DND-41 (cell line): ENCODE measurements at regions not wholly inside any gene's neighbourhood (a gene's known extent, or its start where the extent isn't known, plus 50 kb on each side); places are given as distances from the start of the nearest gene placed in this dataset.

Experiments used
- ATAC-seq: fragments of 200-7000 bp; cut with Tn5 transposase; 3 replicates; pipeline ENCODE4 v1.9.1; 2021; ENCODE audit warnings: low read depth; ENCODE audit not compliant: insufficient read depth
- DNase-seq: peaks from one replicate; pipeline ENCODE4 v3.0.0-alpha.2; 2020
- H2AFZ ChIP-seq: 2 replicates; pipeline ENCODE4 v1.6.0; 2012; ENCODE audit warnings: low read depth, low read length
- H3K27ac ChIP-seq: 2 replicates; pipeline ENCODE4 v1.5.1; 2012; ENCODE audit warnings: low read length, inconsistent platforms
- H3K27me3 ChIP-seq: fragments of 200-600 bp; sonication (generic); 2 replicates; pipeline ENCODE4 v1.6.0; 2012; ENCODE audit warnings: low read length, mild to moderate bottlenecking, inconsistent platforms; ENCODE audit not compliant: insufficient read depth, poor library complexity
- H3K36me3 ChIP-seq: 2 replicates; pipeline ENCODE4 v1.5.1; 2012; ENCODE audit warnings: low read length, inconsistent platforms; ENCODE audit not compliant: insufficient read depth
- H3K4me1 ChIP-seq: 2 replicates; pipeline ENCODE4 v1.5.1; 2012; ENCODE audit warnings: mild to moderate bottlenecking, low read length; ENCODE audit not compliant: insufficient read depth
- H3K4me2 ChIP-seq: 2 replicates; pipeline ENCODE4 v1.6.0; 2012; ENCODE audit warnings: mild to moderate bottlenecking, moderate library complexity, low read length, inconsistent platforms; ENCODE audit not compliant: insufficient read depth
- H3K4me3 ChIP-seq, 2 experiments: fragments of 200-600 bp in 1 of 2; shearing (Covaris generic) in 1 of 2; 2 replicates each; pipeline ENCODE4 v1.5.1; 2012 to 2016; ENCODE audit warnings: inconsistent platforms in 2 of 2, low read length in 2 of 2, mild to moderate bottlenecking in 2 of 2, low read depth in 1 of 2, moderate library complexity in 1 of 2
- H3K79me2 ChIP-seq: 2 replicates; pipeline ENCODE4 v1.6.0; 2012; ENCODE audit warnings: low read length, inconsistent platforms; ENCODE audit not compliant: insufficient read depth
- H3K9ac ChIP-seq: 2 replicates; pipeline ENCODE4 v1.6.0; 2012; ENCODE audit warnings: low read depth, mild to moderate bottlenecking, inconsistent platforms, low read length, moderate library complexity
- H3K9me3 ChIP-seq: 2 replicates; pipeline ENCODE4 v1.5.1; 2012; ENCODE audit warnings: low read length, moderate library complexity, mild to moderate bottlenecking, inconsistent platforms; ENCODE audit not compliant: insufficient read depth, severe bottlenecking
- H4K20me1 ChIP-seq: 2 replicates; pipeline ENCODE4 v1.6.0; 2012; ENCODE audit warnings: low read length; ENCODE audit not compliant: insufficient read depth
- EZH2 ChIP-seq: IDR thresholded peaks from 3 replicates; pipeline ENCODE4 v1.6.1; 2012; ENCODE audit warnings: borderline replicate concordance, low read depth, mild to moderate bottlenecking, moderate library complexity, low read length, inconsistent platforms; ENCODE audit not compliant: severe bottlenecking
- TF ChIP-seq, protein P1 (sequence below): IDR thresholded peaks from 2 replicates; pipeline ENCODE4 v1.5.1; 2012; ENCODE audit warnings: borderline replicate concordance, low read length, moderate library complexity, mild to moderate bottlenecking; ENCODE audit not compliant: poor library complexity, severe bottlenecking; ENCODE audit errors: extremely low read depth

DNA sequence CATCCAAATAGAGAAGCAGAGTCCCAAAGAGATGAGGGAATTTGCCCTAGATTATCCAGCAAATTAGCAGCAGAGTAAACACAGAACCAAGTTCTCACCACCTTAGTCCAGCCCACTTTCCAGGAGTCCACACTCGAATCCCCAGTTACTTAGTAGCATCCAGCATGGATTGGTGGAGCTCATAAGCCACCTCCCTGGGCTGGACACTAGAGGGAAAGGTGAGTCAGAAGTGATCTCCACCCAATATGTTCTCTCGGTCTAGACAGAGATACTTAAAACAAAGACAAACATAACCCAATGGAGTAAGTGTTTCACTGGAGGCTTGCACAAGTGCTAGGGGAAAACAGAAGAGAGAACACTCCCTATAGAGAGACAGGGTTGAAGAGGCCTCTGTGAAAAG is 105.1 kb upstream of the CPEB2 start:
- H3K9me3 ChIP-seq: no peaks in the 10 kb centered on the region
- H3K4me1 ChIP-seq: no peaks in the 10 kb centered on the region
- H3K9ac ChIP-seq: no peak overlapping the region
- no peak overlapping the region for H3K4me3 ChIP-seq
- H3K36me3 ChIP-seq: no peaks in the 10 kb centered on the region
- no peak overlapping the region for H2AFZ ChIP-seq
- H3K79me2 ChIP-seq: no peaks in the 10 kb centered on the region
- no peak overlapping the region for H3K27ac ChIP-seq
- TF ChIP-seq EZH2: no peak
- TF ChIP-seq, protein P1, sequence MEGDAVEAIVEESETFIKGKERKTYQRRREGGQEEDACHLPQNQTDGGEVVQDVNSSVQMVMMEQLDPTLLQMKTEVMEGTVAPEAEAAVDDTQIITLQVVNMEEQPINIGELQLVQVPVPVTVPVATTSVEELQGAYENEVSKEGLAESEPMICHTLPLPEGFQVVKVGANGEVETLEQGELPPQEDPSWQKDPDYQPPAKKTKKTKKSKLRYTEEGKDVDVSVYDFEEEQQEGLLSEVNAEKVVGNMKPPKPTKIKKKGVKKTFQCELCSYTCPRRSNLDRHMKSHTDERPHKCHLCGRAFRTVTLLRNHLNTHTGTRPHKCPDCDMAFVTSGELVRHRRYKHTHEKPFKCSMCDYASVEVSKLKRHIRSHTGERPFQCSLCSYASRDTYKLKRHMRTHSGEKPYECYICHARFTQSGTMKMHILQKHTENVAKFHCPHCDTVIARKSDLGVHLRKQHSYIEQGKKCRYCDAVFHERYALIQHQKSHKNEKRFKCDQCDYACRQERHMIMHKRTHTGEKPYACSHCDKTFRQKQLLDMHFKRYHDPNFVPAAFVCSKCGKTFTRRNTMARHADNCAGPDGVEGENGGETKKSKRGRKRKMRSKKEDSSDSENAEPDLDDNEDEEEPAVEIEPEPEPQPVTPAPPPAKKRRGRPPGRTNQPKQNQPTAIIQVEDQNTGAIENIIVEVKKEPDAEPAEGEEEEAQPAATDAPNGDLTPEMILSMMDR: no peak
- H4K20me1 ChIP-seq: no peaks in the 10 kb centered on the region
- no peak for ATAC-seq
- H3K4me2 ChIP-seq: no peak overlapping the region
- DNase-seq: no peak
- no peaks in the 10 kb centered on the region for H3K27me3 ChIP-seq

GRCh38 chr4:14898989-14899388 is 103.3 kb upstream of the CPEB2 start:
- no peak for TF ChIP-seq EZH2
- TF ChIP-seq, protein P1: no peak
- no peak overlapping the region for H3K27ac ChIP-seq
- H2AFZ ChIP-seq: no peak overlapping the region
- no peaks in the 10 kb centered on the region for H3K27me3 ChIP-seq
- no peaks in the 10 kb centered on the region for H3K36me3 ChIP-seq
- DNase-seq (no peak), ATAC-seq (no peak)
- no peak overlapping the region for H3K4me3 ChIP-seq
- no peak overlapping the region for H3K4me2 ChIP-seq
- H3K9ac ChIP-seq: no peak overlapping the region
- H4K20me1 ChIP-seq: no peaks in the 10 kb centered on the region
- no peaks in the 10 kb centered on the region for H3K9me3 ChIP-seq
- H3K4me1 ChIP-seq: no peaks in the 10 kb centered on the region
- H3K79me2 ChIP-seq: no peaks in the 10 kb centered on the region

- Histone ChIP-seq H3K27ac (no peak overlapping the region), H3K36me3 (no peaks in the 10 kb centered on the region), H2AFZ (no peak overlapping the region), H3K4me1 (no peaks in the 10 kb centered on the region), H3K4me2 (no peak overlapping the region), H3K79me2 (no peaks in the 10 kb centered on the region), H3K4me3 (no peak overlapping the region), H3K27me3 (no peaks in the 10 kb centered on the region), H3K9ac (no peak overlapping the region), H3K9me3 (no peaks in the 10 kb centered on the region), H4K20me1 (no peaks in the 10 kb centered on the region)
- DNase-seq: no peak
- TF ChIP-seq EZH2: no peak
- TF ChIP-seq, protein P1: no peak
- no peak for ATAC-seq
Measured at GRCh38 chr4:14902342-14902741, 99.9 kb upstream of the CPEB2 start.

DNA sequence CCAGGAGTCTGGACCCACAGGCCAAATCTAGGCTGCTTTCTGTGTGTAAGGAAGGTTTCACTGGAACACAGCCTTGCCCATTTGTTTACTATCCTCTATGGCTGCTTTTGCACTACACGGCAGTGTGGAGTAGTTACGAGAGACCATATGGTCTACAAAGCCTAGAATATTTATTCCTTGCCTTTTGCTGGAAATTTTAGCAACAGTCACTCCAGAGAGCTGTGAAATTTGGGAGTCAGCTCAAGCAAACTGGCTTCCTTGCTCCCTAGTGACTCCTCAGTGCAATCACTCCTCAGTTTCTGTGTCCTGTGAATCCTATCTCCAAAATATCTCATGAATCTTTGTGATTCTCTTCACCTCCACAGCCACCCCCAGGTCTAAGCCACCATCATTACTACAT is 99.0 kb upstream of the CPEB2 start:
- no peak overlapping the region for H2AFZ ChIP-seq
- no peak for ATAC-seq
- H3K36me3 ChIP-seq: no peaks in the 10 kb centered on the region
- TF ChIP-seq EZH2: no peak
- TF ChIP-seq, protein P1: no peak
- DNase-seq: no peak
- no peak overlapping the region for H3K4me3 ChIP-seq
- H3K9ac ChIP-seq: no peak overlapping the region
- no peak overlapping the region for H3K4me2 ChIP-seq
- H4K20me1 ChIP-seq: no peaks in the 10 kb centered on the region
- H3K79me2 ChIP-seq: no peaks in the 10 kb centered on the region
- no peaks in the 10 kb centered on the region for H3K9me3 ChIP-seq
- H3K27ac ChIP-seq: no peak overlapping the region
- no peaks in the 10 kb centered on the region for H3K27me3 ChIP-seq
- no peaks in the 10 kb centered on the region for H3K4me1 ChIP-seq
